PC-3 (cell line): ENCODE measurements at regions not wholly inside any gene's neighbourhood (a gene's known extent, or its start where the extent isn't known, plus 50 kb on each side); places are given as distances from the start of the nearest gene placed in this dataset.

Experiments used
- EZH2 ChIP-seq: fragments of 300-600 bp; sonication (generic); IDR thresholded peaks from one replicate; pipeline ENCODE4 v1.6.1; 2017; ENCODE audit warnings: antibody characterized with exemption, mild to moderate bottlenecking, low read length; ENCODE audit not compliant: unreplicated experiment
- EZH2phosphoT487 ChIP-seq: fragments of 300-600 bp; sonication (generic); IDR thresholded peaks from 2 replicates; pipeline ENCODE4 v1.6.1; 2018; ENCODE audit warnings: mild to moderate bottlenecking, antibody characterized with exemption, low read length, borderline replicate concordance
- TF ChIP-seq, protein P1 (sequence below): fragments of 300-600 bp; sonication (generic); conservative IDR thresholded peaks from 2 replicates; pipeline ENCODE4 v1.5.1; 2017; ENCODE audit warnings: antibody characterized with exemption, low read depth, mild to moderate bottlenecking, low read length

GRCh38 chr10:35700487-35700882 lies 58.4 kb upstream of the FZD8 start:
- TF ChIP-seq, protein P1, sequence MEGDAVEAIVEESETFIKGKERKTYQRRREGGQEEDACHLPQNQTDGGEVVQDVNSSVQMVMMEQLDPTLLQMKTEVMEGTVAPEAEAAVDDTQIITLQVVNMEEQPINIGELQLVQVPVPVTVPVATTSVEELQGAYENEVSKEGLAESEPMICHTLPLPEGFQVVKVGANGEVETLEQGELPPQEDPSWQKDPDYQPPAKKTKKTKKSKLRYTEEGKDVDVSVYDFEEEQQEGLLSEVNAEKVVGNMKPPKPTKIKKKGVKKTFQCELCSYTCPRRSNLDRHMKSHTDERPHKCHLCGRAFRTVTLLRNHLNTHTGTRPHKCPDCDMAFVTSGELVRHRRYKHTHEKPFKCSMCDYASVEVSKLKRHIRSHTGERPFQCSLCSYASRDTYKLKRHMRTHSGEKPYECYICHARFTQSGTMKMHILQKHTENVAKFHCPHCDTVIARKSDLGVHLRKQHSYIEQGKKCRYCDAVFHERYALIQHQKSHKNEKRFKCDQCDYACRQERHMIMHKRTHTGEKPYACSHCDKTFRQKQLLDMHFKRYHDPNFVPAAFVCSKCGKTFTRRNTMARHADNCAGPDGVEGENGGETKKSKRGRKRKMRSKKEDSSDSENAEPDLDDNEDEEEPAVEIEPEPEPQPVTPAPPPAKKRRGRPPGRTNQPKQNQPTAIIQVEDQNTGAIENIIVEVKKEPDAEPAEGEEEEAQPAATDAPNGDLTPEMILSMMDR: no peak
- no peak for TF ChIP-seq EZH2
- TF ChIP-seq EZH2phosphoT487: no peak
